Smooth muscle cell (in vitro differentiated cells): ENCODE measurements at regions not wholly inside any gene's neighbourhood (a gene's known extent, or its start where the extent isn't known, plus 50 kb on each side); places are given as distances from the start of the nearest gene placed in this dataset.

ENCODE experiments used
- DNase-seq: peaks from one replicate; lab custom pipeline; 2025; ENCODE audit not compliant: unreplicated experiment; lab: John Stamatoyannopoulos, UW
- H2AFZ ChIP-seq: fragments of 200-600 bp; sonication (generic); 2 replicates; pipeline ENCODE4 v1.6.0; 2016; ENCODE audit warnings: antibody characterized with exemption, low read depth, mild to moderate bottlenecking
- H3F3A ChIP-seq: fragments of 200-600 bp; sonication (generic); 2 replicates; pipeline ENCODE4 v1.6.0; 2017; ENCODE audit warnings: antibody characterized with exemption, low read depth
- H3K27ac ChIP-seq: fragments of 200-600 bp; sonication (generic); 2 replicates; pipeline ENCODE4 v1.5.1; 2016; ENCODE audit warnings: low read depth, mild to moderate bottlenecking
- H3K27me3 ChIP-seq: fragments of 200-600 bp; sonication (generic); 2 replicates; pipeline ENCODE4 v1.6.1; 2016; ENCODE audit warnings: low read depth, mild to moderate bottlenecking
- H3K36me3 ChIP-seq: fragments of 200-600 bp; sonication (generic); 2 replicates; pipeline ENCODE4 v1.5.1; 2016; ENCODE audit warnings: low read depth
- H3K4me1 ChIP-seq: fragments of 200-600 bp; sonication (generic); 2 replicates; pipeline ENCODE4 v1.5.1; 2016; ENCODE audit warnings: low read depth
- H3K4me2 ChIP-seq: fragments of 200-600 bp; sonication (generic); 2 replicates; pipeline ENCODE4 v1.6.0; 2016; ENCODE audit warnings: mild to moderate bottlenecking
- H3K4me3 ChIP-seq: fragments of 200-600 bp; sonication (generic); 2 replicates; pipeline ENCODE4 v1.5.1; 2016; ENCODE audit warnings: mild to moderate bottlenecking
- H3K79me2 ChIP-seq: fragments of 200-600 bp; sonication (generic); 2 replicates; pipeline ENCODE4 v1.6.0; 2016; ENCODE audit warnings: low read depth, mild to moderate bottlenecking
- H3K9ac ChIP-seq: fragments of 200-600 bp; sonication (generic); 2 replicates; pipeline ENCODE4 v1.6.0; 2016; ENCODE audit warnings: low read depth
- H3K9me3 ChIP-seq: fragments of 200-600 bp; sonication (generic); replicated peaks from 2 replicates; pipeline ENCODE4 v1.5.1; 2016; ENCODE audit warnings: low read depth
- H4K20me1 ChIP-seq: fragments of 200-600 bp; sonication (generic); 2 replicates; pipeline ENCODE4 v1.6.0; 2016; ENCODE audit warnings: low read depth
- CTCF ChIP-seq: fragments of 200-600 bp; sonication (generic); IDR thresholded peaks from 2 replicates; pipeline ENCODE4 v1.5.1; 2017; ENCODE audit warnings: borderline replicate concordance, mild to moderate bottlenecking, antibody characterized with exemption; ENCODE audit not compliant: insufficient read depth, poor library complexity, severe bottlenecking
- WGBS: methylation state at CpG from one replicate; pipeline ENCODE4 v1.1.7; 2016; ENCODE audit warnings: low lambda C conversion rate; 5-methylcytosine and 5-hydroxymethylcytosine counted together

- no peak overlapping the region for H3K9ac ChIP-seq
- no peak overlapping the region for H3K4me3 ChIP-seq
- H3K4me2 ChIP-seq, result no peak overlapping the region
- DNase-seq, result no peak
- no peaks in the 10 kb centered on the region for H3K27me3 ChIP-seq
- H4K20me1 ChIP-seq, result no peaks in the 10 kb centered on the region
- H3K9me3 ChIP-seq, result no peaks in the 10 kb centered on the region
- 76% methylated on average over 3 of the region's 3 CpGs for WGBS
- H3K79me2 ChIP-seq, result no peaks in the 10 kb centered on the region
- no peaks in the 10 kb centered on the region for H3K36me3 ChIP-seq
- no peak overlapping the region for H2AFZ ChIP-seq
- TF ChIP-seq CTCF, result no peak
- no peaks in the 10 kb centered on the region for H3K4me1 ChIP-seq
- H3K27ac ChIP-seq, result no peak overlapping the region
- no peaks in the 10 kb centered on the region for H3F3A ChIP-seq
These were observed 934.6 kb downstream of the PCDH17 start for GRCh38 chr13:58566176-58566575.

- Histone ChIP-seq H3K79me2 (no peaks in the 10 kb centered on the region), H3K9ac (no peak overlapping the region), H3F3A (no peaks in the 10 kb centered on the region), H3K9me3 (no peaks in the 10 kb centered on the region), H3K36me3 (no peaks in the 10 kb centered on the region), H3K4me3 (no peak overlapping the region), H3K4me2 (no peak overlapping the region), H2AFZ (no peak overlapping the region), H3K27ac (no peak overlapping the region), H4K20me1 (no peaks in the 10 kb centered on the region), H3K27me3 (no peaks in the 10 kb centered on the region), H3K4me1 (no peaks in the 10 kb centered on the region)
- WGBS, result 90% methylated on average over 2 of the region's 2 CpGs
- DNase-seq, result no peak
- no peak for TF ChIP-seq CTCF
These were observed 942.2 kb downstream of the PCDH17 start for GRCh38 chr13:58573743-58574142.

- Histone ChIP-seq H3K79me2 (no peaks in the 10 kb centered on the region), H3F3A (no peaks in the 10 kb centered on the region), H3K9ac (no peak overlapping the region), H3K9me3 (no peaks in the 10 kb centered on the region), H3K4me2 (no peak overlapping the region), H4K20me1 (no peaks in the 10 kb centered on the region), H3K27ac (no peak overlapping the region), H3K4me3 (no peak overlapping the region), H3K36me3 (no peaks in the 10 kb centered on the region), H2AFZ (no peak overlapping the region), H3K4me1 (no peaks in the 10 kb centered on the region), H3K27me3 (no peaks in the 10 kb centered on the region)
- no peak for DNase-seq
- TF ChIP-seq CTCF, result no peak
These were observed 943.2 kb downstream of the PCDH17 start for GRCh38 chr13:58574791-58575190.

- H2AFZ ChIP-seq, result no peak overlapping the region
- no peak overlapping the region for H3K4me3 ChIP-seq
- no peaks in the 10 kb centered on the region for H3K27me3 ChIP-seq
- H3K27ac ChIP-seq, result no peak overlapping the region
- H3K9ac ChIP-seq, result no peak overlapping the region
- H3K9me3 ChIP-seq, result no peaks in the 10 kb centered on the region
- H3F3A ChIP-seq, result no peaks in the 10 kb centered on the region
- no peaks in the 10 kb centered on the region for H4K20me1 ChIP-seq
- TF ChIP-seq CTCF, result no peak
- no peaks in the 10 kb centered on the region for H3K4me1 ChIP-seq
- WGBS, result 91% methylated on average over 2 of the region's 2 CpGs
- no peaks in the 10 kb centered on the region for H3K36me3 ChIP-seq
- H3K4me2 ChIP-seq, result no peak overlapping the region
- no peaks in the 10 kb centered on the region for H3K79me2 ChIP-seq
- DNase-seq, result no peak
These were observed 947.9 kb downstream of the PCDH17 start for GRCh38 chr13:58579468-58579867.
